Astrocyte (in vitro differentiated cells and primary cell): ENCODE measurements at regions not wholly inside any gene's neighbourhood (a gene's known extent, or its start where the extent isn't known, plus 50 kb on each side); places are given as distances from the start of the nearest gene placed in this dataset.

Source experiments
- DNase-seq: peaks from one replicate; pipeline ENCODE4 v3.0.0-alpha.2; 2010; ENCODE audit warnings: low read depth
- FAIRE-seq: peaks from 2 replicates; lab custom pipeline; 2011; peaks lifted over from hg19 to GRCh38; lab: Jason Lieb, UNC
- H2AFZ ChIP-seq: 2 replicates; pipeline ENCODE4 v1.6.0; 2012; ENCODE audit warnings: low read depth, low read length, inconsistent platforms
- H3K27ac ChIP-seq: 2 replicates; pipeline ENCODE4 v1.5.1; 2011; ENCODE audit warnings: low read depth, low read length, inconsistent platforms
- H3K27me3 ChIP-seq: 2 replicates; pipeline ENCODE4 v1.6.0; 2011; ENCODE audit warnings: low read length, inconsistent platforms; ENCODE audit not compliant: insufficient read depth
- H3K36me3 ChIP-seq: 2 replicates; pipeline ENCODE4 v1.5.1; 2011; ENCODE audit warnings: low read length, inconsistent platforms; ENCODE audit not compliant: insufficient read depth
- H3K4me1 ChIP-seq: 2 replicates; pipeline ENCODE4 v1.5.1; 2011; ENCODE audit warnings: low read length, inconsistent platforms; ENCODE audit not compliant: insufficient read depth
- H3K4me2 ChIP-seq: 2 replicates; pipeline ENCODE4 v1.6.0; 2012; ENCODE audit warnings: low read length, inconsistent platforms
- H3K4me3 ChIP-seq: 2 replicates; pipeline ENCODE4 v1.5.1; 2011; ENCODE audit warnings: low read depth, mild to moderate bottlenecking, low read length, inconsistent platforms; ENCODE audit not compliant: insufficient read depth
- H3K79me2 ChIP-seq: 2 replicates; pipeline ENCODE4 v1.6.0; 2012; ENCODE audit warnings: mild to moderate bottlenecking, low read length, inconsistent platforms; ENCODE audit not compliant: insufficient read depth
- H3K9ac ChIP-seq: 2 replicates; pipeline ENCODE4 v1.6.0; 2012; ENCODE audit warnings: mild to moderate bottlenecking, low read length, inconsistent platforms
- H3K9me3 ChIP-seq: 2 replicates; pipeline ENCODE4 v1.5.1; 2012; ENCODE audit warnings: low read depth, mild to moderate bottlenecking, low read length, inconsistent platforms; ENCODE audit not compliant: insufficient read depth
- H4K20me1 ChIP-seq: 2 replicates; pipeline ENCODE4 v1.6.0; 2012; ENCODE audit warnings: low read length, inconsistent platforms; ENCODE audit not compliant: insufficient read depth
- H3K27ac Mint-ChIP-seq: one replicate; pipeline ENCODE4 v1.8.0; 2021; ENCODE audit warnings: mild to moderate bottlenecking, mixed read lengths; ENCODE audit not compliant: unreplicated experiment
- H3K27me3 Mint-ChIP-seq: one replicate; pipeline ENCODE4 v1.8.0; 2021; ENCODE audit warnings: low read depth, mixed read lengths; ENCODE audit not compliant: unreplicated experiment
- H3K36me3 Mint-ChIP-seq: one replicate; pipeline ENCODE4 v1.8.0; 2021; ENCODE audit warnings: low read depth, mixed read lengths; ENCODE audit not compliant: unreplicated experiment
- H3K4me1 Mint-ChIP-seq: one replicate; pipeline ENCODE4 v1.8.0; 2021; ENCODE audit warnings: low read depth, mixed read lengths; ENCODE audit not compliant: unreplicated experiment
- H3K4me3 Mint-ChIP-seq: one replicate; pipeline ENCODE4 v1.8.0; 2021; ENCODE audit warnings: mild to moderate bottlenecking, moderate library complexity, mixed read lengths; ENCODE audit not compliant: unreplicated experiment
- H3K9me3 Mint-ChIP-seq: one replicate; pipeline ENCODE4 v1.8.0; 2021; ENCODE audit warnings: mild to moderate bottlenecking, mixed read lengths; ENCODE audit not compliant: unreplicated experiment
- CTCF ChIP-seq: IDR thresholded peaks from 2 replicates; pipeline ENCODE4 v1.5.1; 2011; ENCODE audit warnings: low read depth, mild to moderate bottlenecking, inconsistent platforms, low read length, moderate library complexity; ENCODE audit not compliant: insufficient read depth
- EZH2 ChIP-seq: IDR thresholded peaks from 2 replicates; pipeline ENCODE4 v1.6.1; 2012; ENCODE audit warnings: mild to moderate bottlenecking, low read length, inconsistent platforms; ENCODE audit not compliant: insufficient read depth

GRCh38 chr10:53075469-53075868, 302.9 kb upstream of the MBL2 start:
- no peak overlapping the region for H3K27ac ChIP-seq
- H3K27ac Mint-ChIP-seq, result no peak overlapping the region
- H3K9me3 ChIP-seq, result no peaks in the 10 kb centered on the region
- no peak overlapping the region for H3K4me3 Mint-ChIP-seq
- no peaks in the 10 kb centered on the region for H3K4me1 ChIP-seq
- no peaks in the 10 kb centered on the region for H3K9me3 Mint-ChIP-seq
- no peaks in the 10 kb centered on the region for H3K36me3 ChIP-seq
- H3K79me2 ChIP-seq, result no peaks in the 10 kb centered on the region
- H3K9ac ChIP-seq, result no peak overlapping the region
- no peaks in the 10 kb centered on the region for H3K27me3 Mint-ChIP-seq
- H3K4me1 Mint-ChIP-seq, result no peaks in the 10 kb centered on the region
- H4K20me1 ChIP-seq, result no peaks in the 10 kb centered on the region
- H2AFZ ChIP-seq, result no peak overlapping the region
- no peak overlapping the region for H3K4me3 ChIP-seq
- no peaks in the 10 kb centered on the region for H3K27me3 ChIP-seq
- H3K4me2 ChIP-seq, result no peak overlapping the region
- FAIRE-seq, result no peak
- TF ChIP-seq EZH2, result no peak
- no peak for TF ChIP-seq CTCF
- no peak for DNase-seq
- H3K36me3 Mint-ChIP-seq, result no peaks in the 10 kb centered on the region

- FAIRE-seq (no peak), DNase-seq (no peak)
- Histone ChIP-seq H3K79me2 (no peaks in the 10 kb centered on the region), H3K4me1 (no peaks in the 10 kb centered on the region), H3K9me3 (no peaks in the 10 kb centered on the region), H2AFZ (no peak overlapping the region), H3K4me2 (no peak overlapping the region), H3K27me3 (no peaks in the 10 kb centered on the region), H3K4me3 (no peak overlapping the region), H3K36me3 (no peaks in the 10 kb centered on the region), H3K27ac (no peak overlapping the region), H4K20me1 (no peaks in the 10 kb centered on the region), H3K9ac (no peak overlapping the region)
- Mint-ChIP-seq H3K4me1 (no peaks in the 10 kb centered on the region), H3K36me3 (no peaks in the 10 kb centered on the region), H3K27ac (no peak overlapping the region), H3K9me3 (no peaks in the 10 kb centered on the region), H3K4me3 (no peak overlapping the region), H3K27me3 (no peaks in the 10 kb centered on the region)
- no peak for TF ChIP-seq CTCF
- TF ChIP-seq EZH2, result no peak
Observed at GRCh38 chr10:53072144-53072543, 299.6 kb upstream of the MBL2 start.

- H3K27ac ChIP-seq, result no peak overlapping the region
- no peak overlapping the region for H3K4me2 ChIP-seq
- no peaks in the 10 kb centered on the region for H3K27me3 ChIP-seq
- Mint-ChIP-seq H3K4me1 (no peaks in the 10 kb centered on the region), H3K27ac (no peak overlapping the region), H3K27me3 (no peaks in the 10 kb centered on the region), H3K9me3 (no peaks in the 10 kb centered on the region), H3K36me3 (no peaks in the 10 kb centered on the region), H3K4me3 (no peak overlapping the region)
- no peaks in the 10 kb centered on the region for H3K36me3 ChIP-seq
- no peaks in the 10 kb centered on the region for H3K4me1 ChIP-seq
- FAIRE-seq (no peak), DNase-seq (no peak)
- H3K9ac ChIP-seq, result no peak overlapping the region
- TF ChIP-seq CTCF (no peak), EZH2 (no peak)
- no peaks in the 10 kb centered on the region for H4K20me1 ChIP-seq
- H3K4me3 ChIP-seq, result no peak overlapping the region
- no peaks in the 10 kb centered on the region for H3K79me2 ChIP-seq
- no peaks in the 10 kb centered on the region for H3K9me3 ChIP-seq
- H2AFZ ChIP-seq, result no peak overlapping the region
Observed at GRCh38 chr10:53071505-53072125, 299.0 kb upstream of the MBL2 start.
